ENCODE measurements at regions not wholly inside any gene's neighbourhood (a gene's known extent, or its start where the extent isn't known, plus 50 kb on each side); places are given as distances from the start of the nearest gene placed in this dataset. TPM values are rescaled to one million over a fixed set of nuclear protein-coding genes. Genes with fewer than 3 reads are reported as not detected.

Small RNAs in the stretch of these regions (microRNA-seq; reads per million reads assigned to microRNA genes)
- gene MIR4477B (ENCODE audit: borderline microRNAs expressed) = not detected

Measured in endodermal cell (in vitro differentiated cells).